ENCODE measurements at regions not wholly inside any gene's neighbourhood (a gene's known extent, or its start where the extent isn't known, plus 50 kb on each side); places are given as distances from the start of the nearest gene placed in this dataset.

DNA sequence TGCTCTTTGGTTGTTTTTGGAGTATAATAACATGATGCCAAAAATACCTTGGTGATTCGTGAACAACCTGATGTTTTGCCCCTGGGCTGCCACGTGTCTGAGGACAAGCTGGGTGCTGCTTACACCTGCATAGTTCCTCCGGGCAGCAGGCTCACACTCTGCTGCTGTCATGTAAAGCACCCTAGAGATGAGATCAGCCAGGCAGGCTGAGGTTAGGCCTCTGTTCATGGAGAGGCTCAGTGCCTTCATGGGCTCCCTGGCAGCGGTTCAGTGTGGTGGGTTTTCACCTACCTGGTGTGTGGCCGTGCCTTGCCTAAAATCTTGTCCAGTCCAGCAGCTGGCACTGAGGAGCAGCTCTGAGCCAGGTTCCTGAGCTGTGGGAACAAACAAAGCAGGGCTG, 60.1 kb upstream of the TAGAP start:
- POLR2A ChIA-PET (ENCODE audit: partially characterized antibody), result interaction anchor here (0.6 to 0.7 kb wide), 4 partner anchors 10 to 996 kb away, joined by 3 to 4 read pairs (median 3); no protein-coding TSS in a partner anchor
- Histone ChIP-seq H3K4ac (replicated peaks; ENCODE audit: insufficient read length, low read depth, low read length) (peak overlapping the region; percentile 15), H3K23me2 (ENCODE audit: low read depth, low read length) (no peaks in the 10 kb centered on the region), H3K4me3 (ENCODE audit: extremely low read depth in 1 of 4, insufficient read depth in 2 of 4, low read depth in 3 of 4, low read length in 4 of 4) (no peak overlapping the region), H3K9me3 (ENCODE audit: insufficient read depth in 2 of 2, low read depth in 1 of 2, low read length in 1 of 2) (no peaks in the 10 kb centered on the region), H4K91ac (replicated peaks; ENCODE audit: insufficient read length, low read length) (no peak overlapping the region), H3K36me3 (ENCODE audit: control insufficient read depth in 2 of 4, insufficient read depth in 4 of 4, low read length in 3 of 4) (no peaks in the 10 kb centered on the region), H3K4me1 (replicated peaks in 1 of 4; ENCODE audit: control insufficient read depth in 3 of 4, insufficient read depth in 4 of 4, low read length in 3 of 4) (peaks cover 1 to 4% (median 2%) of the 10 kb centered on the region in 4 experiments; a peak in 6 of 7 replicates), H3K27ac (ENCODE audit: low read depth, low read length) (no peak overlapping the region), H2BK5ac (ENCODE audit: low read depth, low read length) (no peak overlapping the region), H4K20me1 (replicated peaks in 1 of 2; ENCODE audit: control insufficient read depth in 1 of 2, insufficient read depth in 2 of 2, low read length in 2 of 2) (no peaks in the 10 kb centered on the region), H3K9ac (replicated peaks in 1 of 4; ENCODE audit: extremely low read depth in 1 of 4, low read depth in 3 of 4, low read length in 3 of 4) (no peak overlapping the region), H3K79me2 (ENCODE audit: control insufficient read depth in 1 of 2, insufficient read depth in 2 of 2, low read length in 2 of 2) (no peaks in the 10 kb centered on the region), H3K23ac (ENCODE audit: insufficient read length) (no peak overlapping the region), H3K56ac (replicated peaks; ENCODE audit: insufficient read length, low read depth, low read length) (no peak overlapping the region), H3K4me2 (ENCODE audit: insufficient read depth in 1 of 2, low read depth in 2 of 2, low read length in 2 of 2) (no peak overlapping the region), H3K14ac (ENCODE audit: insufficient read length) (no peak overlapping the region), H2BK15ac (ENCODE audit: low read length) (0 out of 2 replicates have a peak overlapping the region, but pooled peaks have one; percentile 8), H3K79me1 (ENCODE audit: low read depth, low read length) (no peaks in the 10 kb centered on the region), H2BK12ac (ENCODE audit: low read depth, low read length) (peak overlapping the region; percentile 75; the same call in 1 of the 2 replicates), H2BK120ac (replicated peaks; ENCODE audit: low read depth, low read length) (no peak overlapping the region), H4K5ac (ENCODE audit: insufficient read length, low read depth, low read length) (no peak overlapping the region), H3K27me3 (replicated peaks in 1 of 4; ENCODE audit: control insufficient read depth in 3 of 4, extremely low read depth in 1 of 4, insufficient read depth in 3 of 4, low read length in 3 of 4) (no peaks in the 10 kb centered on the region; a peak in 1 of 7 replicates), H4K8ac (ENCODE audit: extremely low read depth, insufficient read depth, low read length) (peak overlapping the region; percentile 52; the same call in 1 of the 2 replicates), H2BK20ac (ENCODE audit: low read length) (no peak overlapping the region), H2AK5ac (ENCODE audit: low read depth, low read length) (no peak overlapping the region), H3K18ac (ENCODE audit: extremely low read depth, low read length) (no peak overlapping the region), H2AFZ (ENCODE audit: low read length) (peak overlapping the region; percentile 26; the same call in 1 of the 2 replicates)
- no peak for FAIRE-seq
- CTCF ChIA-PET (ENCODE audit: partially characterized antibody), result interaction anchor here (0.9 to 7.9 kb wide), 30 partner anchors 8 to 535 kb away, joined by 3 to 144 read pairs (median 6); partner anchors contain the start of genes DYNLT1, FNDC1, RSPH3 and TAGAP
- DNase-seq (ENCODE audit: low read depth in 1 of 2, low spot score in 2 of 2), result no peak
- WGBS, 2 experiments (ENCODE audit: extremely low coverage in 1 of 2, insufficient coverage in 1 of 2, insufficient read length in 1 of 2, insufficient replicate concordance in 2 of 2, low coverage in 1 of 2, low lambda C conversion rate in 2 of 2, missing lambda C conversion rate in 1 of 2), result 86% methylated on average over 5 of the region's 5 CpGs; no CpG with 5 or more reads in 1 of the 2 experiments
- no peak for TF ChIP-seq POLR2A (IDR thresholded peaks at IDR 0.05; ENCODE audit: control extremely low read depth in 1 of 2, low read depth in 2 of 2, low read length in 2 of 2)
- TF ChIP-seq SIRT6 (IDR thresholded peaks at IDR 0.05; ENCODE audit: low read length), result no peak
- TF ChIP-seq, protein P1, sequence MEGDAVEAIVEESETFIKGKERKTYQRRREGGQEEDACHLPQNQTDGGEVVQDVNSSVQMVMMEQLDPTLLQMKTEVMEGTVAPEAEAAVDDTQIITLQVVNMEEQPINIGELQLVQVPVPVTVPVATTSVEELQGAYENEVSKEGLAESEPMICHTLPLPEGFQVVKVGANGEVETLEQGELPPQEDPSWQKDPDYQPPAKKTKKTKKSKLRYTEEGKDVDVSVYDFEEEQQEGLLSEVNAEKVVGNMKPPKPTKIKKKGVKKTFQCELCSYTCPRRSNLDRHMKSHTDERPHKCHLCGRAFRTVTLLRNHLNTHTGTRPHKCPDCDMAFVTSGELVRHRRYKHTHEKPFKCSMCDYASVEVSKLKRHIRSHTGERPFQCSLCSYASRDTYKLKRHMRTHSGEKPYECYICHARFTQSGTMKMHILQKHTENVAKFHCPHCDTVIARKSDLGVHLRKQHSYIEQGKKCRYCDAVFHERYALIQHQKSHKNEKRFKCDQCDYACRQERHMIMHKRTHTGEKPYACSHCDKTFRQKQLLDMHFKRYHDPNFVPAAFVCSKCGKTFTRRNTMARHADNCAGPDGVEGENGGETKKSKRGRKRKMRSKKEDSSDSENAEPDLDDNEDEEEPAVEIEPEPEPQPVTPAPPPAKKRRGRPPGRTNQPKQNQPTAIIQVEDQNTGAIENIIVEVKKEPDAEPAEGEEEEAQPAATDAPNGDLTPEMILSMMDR (IDR thresholded peaks at IDR 0.05; ENCODE audit: control extremely low read depth in 1 of 3, insufficient read depth in 1 of 3, low read depth in 1 of 3, low read length in 3 of 3), result no peak
- no peak for TF ChIP-seq CBX8 (IDR thresholded peaks at IDR 0.05; ENCODE audit: borderline replicate concordance, low read depth, low read length)
- TF ChIP-seq KDM4A (IDR thresholded peaks at IDR 0.05; ENCODE audit: low read depth, low read length, severe bottlenecking), result no peak
- no peak for TF ChIP-seq NRF1 (IDR thresholded peaks at IDR 0.05; ENCODE audit: low read depth, low read length)
- TF ChIP-seq PHF8 (conservative IDR thresholded peaks at IDR 0.05; ENCODE audit: low read depth, low read length), result no peak
- TF ChIP-seq TBP (IDR thresholded peaks at IDR 0.05; ENCODE audit: low read depth, low read length), result no peak
- TF ChIP-seq SAP30 (IDR thresholded peaks at IDR 0.05; ENCODE audit: insufficient read depth, insufficient replicate concordance, low read length), result no peak
- no peak for TF ChIP-seq SP1 (IDR thresholded peaks at IDR 0.05; ENCODE audit: low read depth, low read length)
- no peak for TF ChIP-seq TAF1 (IDR thresholded peaks at IDR 0.05; ENCODE audit: low read depth, low read length)
- TF ChIP-seq POLR2AphosphoS5 (IDR thresholded peaks at IDR 0.05; ENCODE audit: low read depth, low read length), result no peak
- no peak for TF ChIP-seq CHD1 (IDR thresholded peaks at IDR 0.05; ENCODE audit: low read depth, low read length)

Measured in H1 (cell line).